Medulla oblongata (tissue), 1 donor: ENCODE measurements at regions not wholly inside any gene's neighbourhood (a gene's known extent, or its start where the extent isn't known, plus 50 kb on each side); places are given as distances from the start of the nearest gene placed in this dataset.
"Not testable (repeated sequence)": the region's sequence is repeated elsewhere in the genome, so short reads cannot be mapped to it uniquely, and the experiment has no call there.

Source experiments
- DNase-seq: peaks from one replicate; pipeline ENCODE4 v3.0.0-alpha.2; 2015; ENCODE audit errors: extremely low spot score

GRCh38 chr10:28896791-28897409 is 219.6 kb downstream of the BAMBI start:
- not testable (repeated sequence) for DNase-seq

- DNase-seq = peak; percentile 76
These were observed 220.5 kb downstream of the BAMBI start for GRCh38 chr10:28897617-28898464.

GRCh38 chr10:28902215-28902614 is 224.9 kb downstream of the BAMBI start:
- no peak for DNase-seq

GRCh38 chr10:28903063-28903462 is 225.7 kb downstream of the BAMBI start:
- DNase-seq = no peak

- no peak for DNase-seq
These were observed 226.4 kb downstream of the BAMBI start for GRCh38 chr10:28903736-28904135.

- DNase-seq = no peak
These were observed 228.1 kb downstream of the BAMBI start for GRCh38 chr10:28905371-28905770.

DNA sequence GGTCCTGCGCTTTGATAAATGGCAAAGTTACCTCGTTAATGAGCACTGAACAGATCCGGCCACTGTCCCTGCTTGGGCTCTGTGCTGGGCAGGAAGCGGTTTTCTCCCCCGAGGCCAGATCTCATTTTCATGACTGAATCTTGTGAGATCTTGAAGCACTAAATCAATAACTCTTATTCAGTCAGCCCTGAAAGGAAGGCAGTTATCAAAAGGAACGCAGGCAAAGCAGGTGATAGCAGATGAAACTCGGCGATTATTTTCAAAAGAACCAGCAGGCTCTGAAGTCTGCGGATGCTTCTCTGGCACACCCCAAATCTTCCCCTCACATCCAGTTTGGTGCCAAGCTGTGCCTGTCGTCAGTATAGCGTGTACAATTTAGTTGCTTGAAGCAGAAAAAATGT is 228.7 kb downstream of the BAMBI start:
- no peak for DNase-seq

DNA sequence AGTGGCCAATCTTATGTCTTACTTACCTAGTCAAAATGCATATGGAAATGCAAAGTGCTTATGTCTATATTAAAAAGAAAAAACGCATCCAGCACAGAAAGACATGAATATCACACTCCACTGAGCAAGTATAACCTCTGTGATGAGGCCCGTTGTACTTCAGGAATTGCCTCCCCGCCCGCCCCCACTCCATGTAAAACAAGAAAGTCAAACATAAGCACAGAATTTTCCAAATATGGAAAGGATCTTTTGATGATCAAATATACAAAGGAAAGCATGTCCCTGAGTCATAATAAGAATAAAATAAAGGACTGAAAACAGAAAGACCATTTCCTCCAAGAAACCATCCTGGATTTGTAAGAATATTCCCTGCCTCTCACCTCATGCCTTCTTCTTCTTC is 229.1 kb downstream of the BAMBI start:
- DNase-seq = no peak

DNA sequence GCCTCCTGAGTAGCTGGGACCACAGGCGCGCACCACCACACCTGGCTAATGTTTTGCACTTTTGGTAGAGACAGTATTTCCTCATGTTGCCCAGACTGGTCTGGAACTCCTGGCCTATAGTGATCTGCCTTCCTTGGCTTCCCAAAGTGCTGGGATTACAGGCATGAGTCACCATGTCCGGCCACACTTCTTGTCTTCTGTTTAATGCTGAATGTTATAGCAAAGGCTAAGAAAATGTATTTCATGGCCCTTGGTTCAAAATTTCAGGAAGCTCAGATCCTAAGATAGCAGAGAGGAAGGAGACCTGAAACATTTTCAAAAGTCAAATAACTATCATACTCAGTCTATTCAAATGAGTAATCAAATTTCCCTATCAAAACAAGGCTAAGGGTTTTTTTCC is 229.6 kb downstream of the BAMBI start:
- DNase-seq = no peak

DNA sequence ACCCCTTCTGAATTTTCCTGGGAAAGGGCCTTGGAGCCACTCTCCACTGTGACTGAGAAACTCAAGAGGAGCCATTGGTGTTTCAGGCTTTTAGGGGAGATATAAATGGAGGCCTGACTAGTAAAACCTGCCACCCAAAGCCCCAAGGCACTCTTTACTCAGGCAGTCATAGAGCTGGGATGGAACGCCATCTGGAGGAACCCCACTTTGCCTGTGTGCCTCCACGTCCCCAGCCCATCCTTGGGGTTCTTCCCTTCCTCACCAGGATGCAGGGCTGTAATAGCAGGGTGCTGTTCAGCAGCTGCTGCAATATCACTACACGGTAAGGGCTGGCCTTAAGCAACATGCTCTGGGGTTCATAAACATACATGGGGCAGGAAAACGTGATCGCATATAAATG is 232.6 kb downstream of the BAMBI start:
- DNase-seq = no peak

DNA sequence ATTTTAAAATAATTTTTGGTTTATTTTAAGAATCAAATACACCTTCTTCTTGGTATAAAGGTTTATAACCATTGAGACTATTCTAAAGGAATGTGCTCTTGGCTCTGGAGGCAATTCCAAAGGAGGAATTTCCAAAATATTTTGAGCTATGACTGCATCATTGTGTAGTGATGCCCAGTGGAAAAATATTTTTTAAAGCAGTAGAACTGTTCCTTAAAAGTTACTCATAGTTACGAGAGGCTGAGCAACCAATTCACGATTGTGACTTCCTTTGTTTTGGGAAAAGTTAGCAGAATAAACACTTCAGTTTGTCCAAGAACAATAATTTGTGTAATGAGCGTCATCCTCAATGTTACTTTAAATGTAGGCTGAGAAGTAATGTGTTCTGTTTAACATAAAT is 233.6 kb downstream of the BAMBI start:
- no peak for DNase-seq

GRCh38 chr10:28911511-28911910 is 234.2 kb downstream of the BAMBI start:
- DNase-seq = not testable (repeated sequence)

DNA sequence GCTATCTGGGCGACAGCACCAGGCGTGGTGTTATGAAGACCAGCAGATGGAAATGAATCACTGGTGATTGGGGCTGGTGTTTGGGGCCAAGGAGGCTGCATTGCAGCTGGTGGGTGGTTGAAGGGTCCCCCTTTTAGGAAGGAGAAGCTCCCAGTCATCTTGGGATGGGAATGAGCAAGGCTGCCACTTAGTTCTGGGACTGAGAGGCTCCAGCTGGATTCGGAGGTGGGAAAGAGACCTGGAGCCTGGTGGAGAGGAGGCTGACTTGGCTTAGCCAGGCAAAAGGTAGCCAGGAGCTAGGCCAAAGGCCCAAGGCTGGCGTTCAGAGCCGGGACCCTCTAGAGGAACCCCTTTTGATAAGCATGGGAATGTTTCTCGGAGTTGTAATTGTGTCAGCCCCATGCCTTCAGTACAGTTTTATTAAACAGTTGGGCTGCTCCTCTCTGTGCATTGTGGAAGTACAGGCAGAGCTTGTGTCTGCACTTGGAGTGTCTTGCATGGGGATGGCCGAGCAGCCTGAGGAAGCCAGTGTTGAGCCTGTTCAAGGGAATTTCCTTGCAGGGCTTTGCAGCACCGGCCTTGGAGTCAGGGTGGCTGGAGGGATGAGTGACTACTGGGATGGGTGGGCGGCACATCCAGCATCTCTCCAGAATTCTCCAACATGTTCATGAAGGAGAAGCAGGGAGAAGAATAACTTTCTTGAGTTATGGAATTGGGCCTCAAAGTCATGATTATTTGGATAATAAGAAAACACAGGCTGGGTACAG is 234.9 kb downstream of the BAMBI start:
- DNase-seq = no peak

- DNase-seq = no peak
These were observed 236.3 kb downstream of the BAMBI start for GRCh38 chr10:28913436-28914237.

DNA sequence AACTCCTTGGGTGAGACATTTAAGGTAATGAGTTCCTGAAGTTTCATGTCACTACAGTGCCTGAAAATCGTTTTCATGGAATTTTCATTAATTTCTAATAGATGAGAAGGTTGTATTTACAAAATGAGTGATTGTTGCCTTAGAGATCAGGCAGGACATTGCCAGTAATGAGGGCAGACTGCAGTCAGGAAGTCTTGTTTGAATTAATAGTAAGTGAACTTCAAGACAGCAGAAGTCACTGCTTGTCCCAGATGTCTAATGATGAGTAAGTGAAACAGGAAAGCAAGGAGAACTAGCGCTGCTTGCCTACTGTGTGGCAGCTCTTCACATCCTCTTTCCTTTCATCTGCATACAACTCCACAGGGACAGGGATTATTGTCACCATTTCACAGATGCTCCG is 237.4 kb downstream of the BAMBI start:
- DNase-seq = no peak

DNA sequence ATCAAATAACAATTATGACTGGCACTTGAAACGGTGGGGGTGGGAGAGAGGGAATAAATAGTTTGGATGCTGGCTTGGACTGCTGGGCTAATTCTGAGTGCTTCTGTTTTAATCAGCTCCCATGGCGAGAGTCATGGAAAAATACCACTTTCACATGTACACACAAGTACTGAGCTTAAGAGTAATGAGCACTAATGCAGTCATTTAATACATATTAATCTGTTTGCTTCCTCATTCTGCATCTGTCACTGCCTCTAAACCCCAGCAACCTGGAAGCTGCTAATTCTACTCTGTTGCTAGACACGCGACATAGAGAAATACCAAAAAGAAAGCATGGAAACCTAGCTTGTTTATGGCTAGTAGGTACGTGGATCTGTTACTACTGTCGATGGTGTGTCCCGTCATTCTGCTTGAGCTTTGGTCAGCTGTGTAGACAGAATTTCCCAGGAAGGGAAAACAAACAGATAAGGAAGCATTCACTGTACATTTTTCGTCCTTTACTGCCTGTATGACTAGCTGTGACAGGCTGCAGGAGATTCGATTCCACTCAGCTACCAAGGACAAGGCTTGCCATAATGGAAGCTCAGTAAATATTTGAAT is 238.8 kb downstream of the BAMBI start:
- DNase-seq = no peak

GRCh38 chr10:28920091-28920490 is 242.8 kb downstream of the BAMBI start:
- DNase-seq = no peak

DNA sequence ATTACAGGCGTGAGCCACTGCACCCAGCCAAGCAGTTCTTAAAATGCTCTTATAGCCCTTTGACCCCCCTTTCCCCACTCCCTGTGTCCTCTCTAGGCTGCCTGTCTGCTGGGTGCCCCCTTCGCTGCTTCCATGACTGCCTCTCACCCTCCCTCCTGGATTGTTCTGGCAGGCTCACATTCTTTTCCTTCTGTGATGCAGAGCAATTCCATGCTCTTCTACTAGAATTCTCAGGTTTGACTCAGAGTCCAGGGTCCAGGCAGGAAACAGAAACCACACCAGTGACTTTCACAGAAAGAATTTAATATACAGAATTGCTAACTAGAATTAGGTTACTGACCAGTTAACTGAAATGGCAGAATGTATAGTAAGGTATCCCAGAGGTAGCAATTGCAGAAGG is 244.8 kb downstream of the BAMBI start:
- no peak for DNase-seq

GRCh38 chr10:28922861-28923260 is 245.5 kb downstream of the BAMBI start:
- no peak for DNase-seq

DNA sequence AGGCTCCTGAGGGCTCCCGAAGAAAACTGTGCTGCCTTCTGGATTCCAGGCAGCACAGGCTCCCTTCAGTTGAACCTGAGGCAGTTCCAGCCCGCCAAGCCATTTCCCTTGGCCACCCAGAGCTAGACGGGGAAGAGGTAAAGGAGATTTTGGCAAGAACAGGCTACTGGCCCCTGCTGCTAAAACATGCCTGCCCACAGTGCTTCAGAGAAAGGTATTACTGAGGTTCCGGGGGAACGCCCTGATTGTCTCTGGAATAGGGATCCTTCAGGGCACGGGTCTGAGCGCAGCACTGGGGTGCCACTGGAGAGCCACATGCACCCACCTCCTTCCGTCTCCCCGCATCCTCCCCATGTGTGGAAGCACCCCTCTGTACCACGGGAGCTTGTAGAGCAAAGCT is 247.4 kb downstream of the BAMBI start:
- DNase-seq = no peak

- no peak for DNase-seq
These were observed 247.9 kb downstream of the BAMBI start for GRCh38 chr10:28925121-28925663.
